ENCODE measurements at regions not wholly inside any gene's neighbourhood (a gene's known extent, or its start where the extent isn't known, plus 50 kb on each side); places are given as distances from the start of the nearest gene placed in this dataset.
"Not testable (repeated sequence)": the region's sequence is repeated elsewhere in the genome, so short reads cannot be mapped to it uniquely, and the experiment has no call there.

DNA sequence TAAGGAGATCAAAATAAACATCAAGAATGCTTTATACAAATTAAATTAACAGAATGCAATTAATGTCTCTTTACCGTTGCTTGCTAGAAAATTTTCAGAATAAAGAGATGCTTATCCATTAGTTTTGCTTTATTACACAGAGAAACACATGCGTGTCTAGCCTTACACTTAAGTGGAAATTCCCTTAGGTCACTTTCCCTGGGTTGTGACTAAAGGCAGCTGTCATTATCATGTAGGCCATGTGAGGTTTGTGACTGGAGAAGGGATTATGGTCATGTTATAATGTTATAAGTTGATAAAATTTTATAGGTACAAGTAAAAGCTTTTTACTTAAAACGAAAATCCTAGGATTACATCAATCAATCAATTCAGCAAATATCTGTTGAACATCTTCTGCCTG, 121.0 kb downstream of the KCNRG start:
- no peaks in the 10 kb centered on the region for H3K9me3 ChIP-seq (ENCODE audit: control insufficient read depth, low read length)
- H3K27me3 ChIP-seq (ENCODE audit: control insufficient read depth, insufficient read depth, low read length), result peaks cover 40% of the 10 kb centered on the region
- no peak overlapping the region for H3K4me3 ChIP-seq (ENCODE audit: low read length)
- H3K36me3 ChIP-seq (ENCODE audit: control insufficient read depth, insufficient read depth, low read length), result no peaks in the 10 kb centered on the region
- no peak overlapping the region for H3K9ac ChIP-seq (ENCODE audit: low read length)
- H3K4me1 ChIP-seq (ENCODE audit: control insufficient read depth, insufficient read depth, low read length), result peaks cover under 1% of the 10 kb centered on the region

DNA sequence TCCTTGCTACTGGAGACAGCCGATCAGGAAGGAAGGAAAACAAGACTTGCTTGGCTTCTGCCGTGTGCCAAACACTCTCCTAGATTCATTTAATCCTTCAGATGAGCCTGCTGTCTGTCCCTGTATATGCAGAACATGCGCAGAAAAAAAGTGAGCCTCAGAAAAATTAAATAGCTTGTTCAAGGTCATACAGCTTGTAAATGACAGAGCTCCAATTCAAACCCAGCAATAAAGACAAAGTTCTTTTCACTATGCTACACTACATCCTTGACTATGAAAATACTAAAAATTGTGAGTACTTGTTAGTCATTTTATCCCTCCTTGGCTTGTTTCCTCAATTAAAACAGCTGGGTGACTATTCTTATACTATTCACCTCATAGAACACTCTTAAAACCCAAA, 121.4 kb downstream of the KCNRG start:
- Histone ChIP-seq H3K9me3 (ENCODE audit: control insufficient read depth, low read length) (no peaks in the 10 kb centered on the region), H3K4me3 (ENCODE audit: low read length) (no peak overlapping the region), H3K27me3 (ENCODE audit: control insufficient read depth, insufficient read depth, low read length) (peaks cover 35% of the 10 kb centered on the region), H3K4me1 (ENCODE audit: control insufficient read depth, insufficient read depth, low read length) (no peaks in the 10 kb centered on the region), H3K9ac (ENCODE audit: low read length) (no peak overlapping the region), H3K36me3 (ENCODE audit: control insufficient read depth, insufficient read depth, low read length) (no peaks in the 10 kb centered on the region)

DNA sequence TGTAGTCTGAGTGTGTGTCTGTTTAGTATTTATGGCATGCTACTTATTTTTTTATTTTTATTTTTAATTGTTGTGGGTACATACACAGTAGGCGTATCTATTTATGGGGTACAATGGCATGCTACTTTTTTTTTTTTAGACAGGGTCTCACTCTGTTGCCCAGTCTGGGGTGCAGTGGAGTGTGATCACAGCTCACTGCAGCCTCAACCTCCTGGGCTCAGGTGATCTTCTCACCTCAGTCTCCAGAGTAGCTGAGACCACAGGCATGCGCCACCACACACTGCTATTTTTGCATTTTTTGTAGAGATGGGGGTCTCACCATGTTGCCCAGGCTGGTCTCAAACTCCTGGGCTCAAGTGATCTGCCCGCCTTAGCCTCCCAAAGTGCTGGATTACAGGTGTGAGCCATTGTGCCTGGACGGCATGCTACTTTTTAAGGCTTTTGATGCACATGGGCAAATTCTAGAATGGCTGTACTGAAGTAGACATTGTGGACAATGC, 124.2 kb downstream of the KCNRG start:
- H3K4me3 ChIP-seq (ENCODE audit: low read length); H3K9ac ChIP-seq (ENCODE audit: low read length); H3K36me3 ChIP-seq (ENCODE audit: control insufficient read depth, insufficient read depth, low read length); H3K4me1 ChIP-seq (ENCODE audit: control insufficient read depth, insufficient read depth, low read length); H3K9me3 ChIP-seq (ENCODE audit: control insufficient read depth, low read length); H3K27me3 ChIP-seq (ENCODE audit: control insufficient read depth, insufficient read depth, low read length): not testable (repeated sequence)

GRCh38 chr13:50140153-50140552, 124.9 kb downstream of the KCNRG start:
- H3K9me3 ChIP-seq (ENCODE audit: control insufficient read depth, low read length), result no peaks in the 10 kb centered on the region
- H3K4me1 ChIP-seq (ENCODE audit: control insufficient read depth, insufficient read depth, low read length), result no peaks in the 10 kb centered on the region
- H3K9ac ChIP-seq (ENCODE audit: low read length), result no peak overlapping the region
- H3K36me3 ChIP-seq (ENCODE audit: control insufficient read depth, insufficient read depth, low read length), result no peaks in the 10 kb centered on the region
- peaks cover 3% of the 10 kb centered on the region for H3K27me3 ChIP-seq (ENCODE audit: control insufficient read depth, insufficient read depth, low read length)
- H3K4me3 ChIP-seq (ENCODE audit: low read length), result no peak overlapping the region

- H3K4me3 ChIP-seq (ENCODE audit: low read length), result no peak overlapping the region
- H3K9ac ChIP-seq (ENCODE audit: low read length), result no peak overlapping the region
- H3K36me3 ChIP-seq (ENCODE audit: control insufficient read depth, insufficient read depth, low read length), result no peaks in the 10 kb centered on the region
- peaks cover 3% of the 10 kb centered on the region for H3K27me3 ChIP-seq (ENCODE audit: control insufficient read depth, insufficient read depth, low read length)
- H3K9me3 ChIP-seq (ENCODE audit: control insufficient read depth, low read length), result no peaks in the 10 kb centered on the region
- no peaks in the 10 kb centered on the region for H3K4me1 ChIP-seq (ENCODE audit: control insufficient read depth, insufficient read depth, low read length)
These were observed 125.5 kb downstream of the KCNRG start for GRCh38 chr13:50140581-50141374.

GRCh38 chr13:50141375-50141975, 126.2 kb downstream of the KCNRG start:
- no peaks in the 10 kb centered on the region for H3K9me3 ChIP-seq (ENCODE audit: control insufficient read depth, low read length)
- H3K4me3 ChIP-seq (ENCODE audit: low read length), result no peak overlapping the region
- H3K36me3 ChIP-seq (ENCODE audit: control insufficient read depth, insufficient read depth, low read length), result no peaks in the 10 kb centered on the region
- H3K27me3 ChIP-seq (ENCODE audit: control insufficient read depth, insufficient read depth, low read length), result peaks cover 3% of the 10 kb centered on the region
- no peak overlapping the region for H3K9ac ChIP-seq (ENCODE audit: low read length)
- no peaks in the 10 kb centered on the region for H3K4me1 ChIP-seq (ENCODE audit: control insufficient read depth, insufficient read depth, low read length)

GRCh38 chr13:50144246-50145160, 129.3 kb downstream of the KCNRG start:
- no peaks in the 10 kb centered on the region for H3K36me3 ChIP-seq (ENCODE audit: control insufficient read depth, insufficient read depth, low read length)
- H3K27me3 ChIP-seq (ENCODE audit: control insufficient read depth, insufficient read depth, low read length), result no peaks in the 10 kb centered on the region
- no peaks in the 10 kb centered on the region for H3K9me3 ChIP-seq (ENCODE audit: control insufficient read depth, low read length)
- no peaks in the 10 kb centered on the region for H3K4me1 ChIP-seq (ENCODE audit: control insufficient read depth, insufficient read depth, low read length)
- no peak overlapping the region for H3K9ac ChIP-seq (ENCODE audit: low read length)
- H3K4me3 ChIP-seq (ENCODE audit: low read length), result no peak overlapping the region

- no peak overlapping the region for H3K9ac ChIP-seq (ENCODE audit: low read length)
- H3K4me1 ChIP-seq (ENCODE audit: control insufficient read depth, insufficient read depth, low read length), result no peaks in the 10 kb centered on the region
- H3K4me3 ChIP-seq (ENCODE audit: low read length), result no peak overlapping the region
- no peaks in the 10 kb centered on the region for H3K36me3 ChIP-seq (ENCODE audit: control insufficient read depth, insufficient read depth, low read length)
- H3K27me3 ChIP-seq (ENCODE audit: control insufficient read depth, insufficient read depth, low read length), result no peaks in the 10 kb centered on the region
- no peaks in the 10 kb centered on the region for H3K9me3 ChIP-seq (ENCODE audit: control insufficient read depth, low read length)
These were observed 134.0 kb downstream of the KCNRG start for GRCh38 chr13:50149214-50149613.

GRCh38 chr13:50149932-50150331, 134.7 kb downstream of the KCNRG start:
- H3K36me3 ChIP-seq (ENCODE audit: control insufficient read depth, insufficient read depth, low read length), result no peaks in the 10 kb centered on the region
- H3K9me3 ChIP-seq (ENCODE audit: control insufficient read depth, low read length), result no peaks in the 10 kb centered on the region
- H3K4me1 ChIP-seq (ENCODE audit: control insufficient read depth, insufficient read depth, low read length), result no peaks in the 10 kb centered on the region
- H3K4me3 ChIP-seq (ENCODE audit: low read length), result no peak overlapping the region
- no peaks in the 10 kb centered on the region for H3K27me3 ChIP-seq (ENCODE audit: control insufficient read depth, insufficient read depth, low read length)
- H3K9ac ChIP-seq (ENCODE audit: low read length), result no peak overlapping the region

- Histone ChIP-seq H3K9ac (ENCODE audit: low read length) (no peak overlapping the region), H3K36me3 (ENCODE audit: control insufficient read depth, insufficient read depth, low read length) (no peaks in the 10 kb centered on the region), H3K4me3 (ENCODE audit: low read length) (no peak overlapping the region), H3K27me3 (ENCODE audit: control insufficient read depth, insufficient read depth, low read length) (no peaks in the 10 kb centered on the region), H3K4me1 (ENCODE audit: control insufficient read depth, insufficient read depth, low read length) (no peaks in the 10 kb centered on the region), H3K9me3 (ENCODE audit: control insufficient read depth, low read length) (no peaks in the 10 kb centered on the region)
These were observed 137.0 kb downstream of the KCNRG start for GRCh38 chr13:50152224-50152623.

- Histone ChIP-seq H3K27me3 (ENCODE audit: control insufficient read depth, insufficient read depth, low read length) (no peaks in the 10 kb centered on the region), H3K4me3 (ENCODE audit: low read length) (no peak overlapping the region), H3K9ac (ENCODE audit: low read length) (no peak overlapping the region)
These were observed 137.5 kb downstream of the KCNRG start for GRCh38 chr13:50152655-50153309.

More at GRCh38 chr13:50152655-50153309, 137.5 kb downstream of the KCNRG start:
- Histone ChIP-seq H3K36me3 (ENCODE audit: control insufficient read depth, insufficient read depth, low read length) (no peaks in the 10 kb centered on the region), H3K4me1 (ENCODE audit: control insufficient read depth, insufficient read depth, low read length) (no peaks in the 10 kb centered on the region), H3K9me3 (ENCODE audit: control insufficient read depth, low read length) (no peaks in the 10 kb centered on the region)
